ENCODE measurements at regions not wholly inside any gene's neighbourhood (a gene's known extent, or its start where the extent isn't known, plus 50 kb on each side); places are given as distances from the start of the nearest gene placed in this dataset.
"Not testable (repeated sequence)": the region's sequence is repeated elsewhere in the genome, so short reads cannot be mapped to it uniquely, and the experiment has no call there.

- DNase-seq (ENCODE audit: low read depth): no peak
Observed at GRCh38 chr9:107792596-107792995, 303.0 kb upstream of the KLF4 start.

- DNase-seq (ENCODE audit: low read depth): no peak
Observed at GRCh38 chr9:107792006-107792405, 302.4 kb upstream of the KLF4 start.

GRCh38 chr9:107789001-107789700, 299.6 kb upstream of the KLF4 start:
- DNase-seq (ENCODE audit: low read depth): no peak

GRCh38 chr9:107786561-107786960, 297.0 kb upstream of the KLF4 start:
- no peak for DNase-seq (ENCODE audit: low read depth)

- peak; percentile 91 for DNase-seq (ENCODE audit: low read depth)
Observed at GRCh38 chr9:107784235-107784958, 294.8 kb upstream of the KLF4 start.

- no peak for DNase-seq (ENCODE audit: low read depth)
Observed at GRCh38 chr9:107782789-107783188, 293.2 kb upstream of the KLF4 start.

- peak; percentile 37 for DNase-seq (ENCODE audit: low read depth)
Observed at GRCh38 chr9:107782381-107782780, 292.8 kb upstream of the KLF4 start.

GRCh38 chr9:107780960-107781359, 291.4 kb upstream of the KLF4 start:
- no peak for DNase-seq (ENCODE audit: low read depth)

GRCh38 chr9:107779731-107780130, 290.2 kb upstream of the KLF4 start:
- DNase-seq (ENCODE audit: low read depth): no peak

- DNase-seq (ENCODE audit: low read depth): no peak
Observed at GRCh38 chr9:107778661-107779060, 289.1 kb upstream of the KLF4 start.

- DNase-seq (ENCODE audit: low read depth): not testable (repeated sequence)
Observed at GRCh38 chr9:107774099-107774498, 284.5 kb upstream of the KLF4 start.

GRCh38 chr9:107772988-107773387, 283.4 kb upstream of the KLF4 start:
- DNase-seq (ENCODE audit: low read depth): no peak

- no peak for DNase-seq (ENCODE audit: low read depth)
Observed at GRCh38 chr9:107770716-107771115, 281.1 kb upstream of the KLF4 start.

- no peak for DNase-seq (ENCODE audit: low read depth)
Observed at GRCh38 chr9:107768224-107768623, 278.7 kb upstream of the KLF4 start.

GRCh38 chr9:107767711-107768110, 278.1 kb upstream of the KLF4 start:
- no peak for DNase-seq (ENCODE audit: low read depth)

GRCh38 chr9:107763469-107763868, 273.9 kb upstream of the KLF4 start:
- not testable (repeated sequence) for DNase-seq (ENCODE audit: low read depth)

- DNase-seq (ENCODE audit: low read depth): no peak
Observed at GRCh38 chr9:107761307-107761706, 271.7 kb upstream of the KLF4 start.

- no peak for DNase-seq (ENCODE audit: low read depth)
Observed at GRCh38 chr9:107760469-107761242, 271.1 kb upstream of the KLF4 start.

GRCh38 chr9:107759823-107760166, 270.2 kb upstream of the KLF4 start:
- DNase-seq (ENCODE audit: low read depth): no peak

- DNase-seq (ENCODE audit: low read depth): no peak
Observed at GRCh38 chr9:107759009-107759822, 269.6 kb upstream of the KLF4 start.

GRCh38 chr9:107756091-107756490, 266.5 kb upstream of the KLF4 start:
- DNase-seq (ENCODE audit: low read depth): no peak

- DNase-seq (ENCODE audit: low read depth): peak; percentile 81
Observed at GRCh38 chr9:107755246-107755645, 265.7 kb upstream of the KLF4 start.

Data from HS-5 (cell line).